ENCODE measurements at regions not wholly inside any gene's neighbourhood (a gene's known extent, or its start where the extent isn't known, plus 50 kb on each side); places are given as distances from the start of the nearest gene placed in this dataset.
A peak's percentile ranks its signal among the peaks of the same experiment; 100 is the strongest.

GRCh38 chr11:116397602-116398084 lies 375.1 kb downstream of the BUD13 start (continued):
- TF ChIP-seq, protein P1, sequence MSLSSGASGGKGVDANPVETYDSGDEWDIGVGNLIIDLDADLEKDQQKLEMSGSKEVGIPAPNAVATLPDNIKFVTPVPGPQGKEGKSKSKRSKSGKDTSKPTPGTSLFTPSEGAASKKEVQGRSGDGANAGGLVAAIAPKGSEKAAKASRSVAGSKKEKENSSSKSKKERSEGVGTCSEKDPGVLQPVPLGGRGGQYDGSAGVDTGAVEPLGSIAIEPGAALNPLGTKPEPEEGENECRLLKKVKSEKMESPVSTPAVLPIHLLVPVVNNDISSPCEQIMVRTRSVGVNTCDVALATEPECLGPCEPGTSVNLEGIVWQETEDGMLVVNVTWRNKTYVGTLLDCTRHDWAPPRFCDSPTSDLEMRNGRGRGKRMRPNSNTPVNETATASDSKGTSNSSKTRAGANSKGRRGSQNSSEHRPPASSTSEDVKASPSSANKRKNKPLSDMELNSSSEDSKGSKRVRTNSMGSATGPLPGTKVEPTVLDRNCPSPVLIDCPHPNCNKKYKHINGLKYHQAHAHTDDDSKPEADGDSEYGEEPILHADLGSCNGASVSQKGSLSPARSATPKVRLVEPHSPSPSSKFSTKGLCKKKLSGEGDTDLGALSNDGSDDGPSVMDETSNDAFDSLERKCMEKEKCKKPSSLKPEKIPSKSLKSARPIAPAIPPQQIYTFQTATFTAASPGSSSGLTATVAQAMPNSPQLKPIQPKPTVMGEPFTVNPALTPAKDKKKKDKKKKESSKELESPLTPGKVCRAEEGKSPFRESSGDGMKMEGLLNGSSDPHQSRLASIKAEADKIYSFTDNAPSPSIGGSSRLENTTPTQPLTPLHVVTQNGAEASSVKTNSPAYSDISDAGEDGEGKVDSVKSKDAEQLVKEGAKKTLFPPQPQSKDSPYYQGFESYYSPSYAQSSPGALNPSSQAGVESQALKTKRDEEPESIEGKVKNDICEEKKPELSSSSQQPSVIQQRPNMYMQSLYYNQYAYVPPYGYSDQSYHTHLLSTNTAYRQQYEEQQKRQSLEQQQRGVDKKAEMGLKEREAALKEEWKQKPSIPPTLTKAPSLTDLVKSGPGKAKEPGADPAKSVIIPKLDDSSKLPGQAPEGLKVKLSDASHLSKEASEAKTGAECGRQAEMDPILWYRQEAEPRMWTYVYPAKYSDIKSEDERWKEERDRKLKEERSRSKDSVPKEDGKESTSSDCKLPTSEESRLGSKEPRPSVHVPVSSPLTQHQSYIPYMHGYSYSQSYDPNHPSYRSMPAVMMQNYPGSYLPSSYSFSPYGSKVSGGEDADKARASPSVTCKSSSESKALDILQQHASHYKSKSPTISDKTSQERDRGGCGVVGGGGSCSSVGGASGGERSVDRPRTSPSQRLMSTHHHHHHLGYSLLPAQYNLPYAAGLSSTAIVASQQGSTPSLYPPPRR (CRISPR knock-in tag; IDR thresholded peaks at IDR 0.05; ENCODE audit: borderline replicate concordance), result no peak
- TF ChIP-seq ZNF710 (CRISPR knock-in tag; IDR thresholded peaks at IDR 0.05; ENCODE audit: borderline replicate concordance), result no peak
- TF ChIP-seq ZEB1 (IDR thresholded peaks at IDR 0.05; ENCODE audit: insufficient replicate concordance, low read depth), result no peak
- TF ChIP-seq KLF11 (CRISPR knock-in tag; IDR thresholded peaks at IDR 0.05), result no peak
- no peak for TF ChIP-seq RFXANK (CRISPR knock-in tag; IDR thresholded peaks at IDR 0.05)
- no peak for TF ChIP-seq ZNF775 (CRISPR knock-in tag; IDR thresholded peaks at IDR 0.05; ENCODE audit: borderline replicate concordance)
- no peak for TF ChIP-seq SRY (CRISPR knock-in tag; IDR thresholded peaks at IDR 0.05)
- no peak for TF ChIP-seq TFDP1 (CRISPR knock-in tag; IDR thresholded peaks at IDR 0.05; ENCODE audit: borderline replicate concordance)
- TF ChIP-seq RFX5 (IDR thresholded peaks at IDR 0.05; ENCODE audit: low read depth, low read length), result no peak
- TF ChIP-seq ZNF34 (CRISPR knock-in tag; IDR thresholded peaks at IDR 0.05; ENCODE audit: borderline replicate concordance), result no peak
- TF ChIP-seq KAT8 (CRISPR knock-in tag; IDR thresholded peaks at IDR 0.05), result no peak
- no peak for TF ChIP-seq FOXA1 (IDR thresholded peaks at IDR 0.05)
- TF ChIP-seq FOXA1 (CRISPR knock-in tag; IDR thresholded peaks at IDR 0.05), result peak; percentile 68
- TF ChIP-seq MAFF (IDR thresholded peaks at IDR 0.05; ENCODE audit: low read depth, low read length), result no peak
- no peak for TF ChIP-seq NR2F6 (IDR thresholded peaks at IDR 0.05)
- TF ChIP-seq NR2F6 (CRISPR knock-in tag; IDR thresholded peaks at IDR 0.05), result peak; percentile 26; the same call in 1 of the 2 replicates
- TF ChIP-seq CEBPG (CRISPR knock-in tag; IDR thresholded peaks at IDR 0.05), result peak; percentile 41
- no peak for TF ChIP-seq ZFP36L2 (CRISPR knock-in tag; IDR thresholded peaks at IDR 0.05)
- no peak for TF ChIP-seq TBP (CRISPR knock-in tag; IDR thresholded peaks at IDR 0.05)
- TF ChIP-seq, protein P2, sequence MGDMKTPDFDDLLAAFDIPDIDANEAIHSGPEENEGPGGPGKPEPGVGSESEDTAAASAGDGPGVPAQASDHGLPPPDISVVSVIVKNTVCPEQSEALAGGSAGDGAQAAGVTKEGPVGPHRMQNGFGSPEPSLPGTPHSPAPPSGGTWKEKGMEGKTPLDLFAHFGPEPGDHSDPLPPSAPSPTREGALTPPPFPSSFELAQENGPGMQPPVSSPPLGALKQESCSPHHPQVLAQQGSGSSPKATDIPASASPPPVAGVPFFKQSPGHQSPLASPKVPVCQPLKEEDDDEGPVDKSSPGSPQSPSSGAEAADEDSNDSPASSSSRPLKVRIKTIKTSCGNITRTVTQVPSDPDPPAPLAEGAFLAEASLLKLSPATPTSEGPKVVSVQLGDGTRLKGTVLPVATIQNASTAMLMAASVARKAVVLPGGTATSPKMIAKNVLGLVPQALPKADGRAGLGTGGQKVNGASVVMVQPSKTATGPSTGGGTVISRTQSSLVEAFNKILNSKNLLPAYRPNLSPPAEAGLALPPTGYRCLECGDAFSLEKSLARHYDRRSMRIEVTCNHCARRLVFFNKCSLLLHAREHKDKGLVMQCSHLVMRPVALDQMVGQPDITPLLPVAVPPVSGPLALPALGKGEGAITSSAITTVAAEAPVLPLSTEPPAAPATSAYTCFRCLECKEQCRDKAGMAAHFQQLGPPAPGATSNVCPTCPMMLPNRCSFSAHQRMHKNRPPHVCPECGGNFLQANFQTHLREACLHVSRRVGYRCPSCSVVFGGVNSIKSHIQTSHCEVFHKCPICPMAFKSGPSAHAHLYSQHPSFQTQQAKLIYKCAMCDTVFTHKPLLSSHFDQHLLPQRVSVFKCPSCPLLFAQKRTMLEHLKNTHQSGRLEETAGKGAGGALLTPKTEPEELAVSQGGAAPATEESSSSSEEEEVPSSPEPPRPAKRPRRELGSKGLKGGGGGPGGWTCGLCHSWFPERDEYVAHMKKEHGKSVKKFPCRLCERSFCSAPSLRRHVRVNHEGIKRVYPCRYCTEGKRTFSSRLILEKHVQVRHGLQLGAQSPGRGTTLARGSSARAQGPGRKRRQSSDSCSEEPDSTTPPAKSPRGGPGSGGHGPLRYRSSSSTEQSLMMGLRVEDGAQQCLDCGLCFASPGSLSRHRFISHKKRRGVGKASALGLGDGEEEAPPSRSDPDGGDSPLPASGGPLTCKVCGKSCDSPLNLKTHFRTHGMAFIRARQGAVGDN (CRISPR knock-in tag; IDR thresholded peaks at IDR 0.05), result no peak
- peak; percentile 56; the same call in 1 of the 2 replicates for TF ChIP-seq FOXK1 (CRISPR knock-in tag; IDR thresholded peaks at IDR 0.05; ENCODE audit: borderline replicate concordance, low read depth)
- no peak for TF ChIP-seq DNMT3B (CRISPR knock-in tag; conservative IDR thresholded peaks at IDR 0.05)

Data from HepG2 (cell line).